ENCODE measurements at regions not wholly inside any gene's neighbourhood (a gene's known extent, or its start where the extent isn't known, plus 50 kb on each side); places are given as distances from the start of the nearest gene placed in this dataset.
A peak's percentile ranks its signal among the peaks of the same experiment; 100 is the strongest.

GRCh38 chrX:42628471-42628870, 149.5 kb downstream of the PPP1R2C start:
- no peak for ATAC-seq
- intact Hi-C loops (cut with DNase I) = no loop called here

DNA sequence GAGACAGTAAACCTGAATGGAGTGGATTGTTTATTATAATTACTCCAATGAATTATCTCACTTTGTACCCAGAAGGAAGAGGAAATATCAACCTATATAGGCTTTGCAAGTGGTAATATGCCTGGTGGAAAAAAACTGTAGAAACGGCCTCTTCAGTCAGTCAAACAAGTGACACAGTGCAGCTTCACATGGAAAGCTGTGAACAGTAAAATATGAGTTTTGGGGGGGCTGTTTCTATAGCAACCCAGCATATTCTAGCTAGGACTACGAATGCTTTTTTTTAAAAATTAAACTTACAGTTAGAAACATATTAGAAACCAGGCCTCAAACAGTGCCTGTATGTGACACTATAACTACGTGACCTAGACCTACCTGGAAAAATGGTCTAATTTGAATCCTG, 150.1 kb downstream of the PPP1R2C start:
- ATAC-seq = no peak
- no peak for DNase-seq
- intact Hi-C loops (cut with DNase I) = no loop called here

More at GRCh38 chrX:42628471-42628870, 149.5 kb downstream of the PPP1R2C start:
- DNase-seq = no peak

- intact Hi-C loops (cut with DNase I) = no loop called here
- DNase-seq (no peak), ATAC-seq (no peak)
Measured at GRCh38 chrX:42624524-42624923, 153.4 kb downstream of the PPP1R2C start.

GRCh38 chrX:42619068-42619467, 158.9 kb downstream of the PPP1R2C start:
- intact Hi-C loops (cut with DNase I) = no loop called here
- no peak for ATAC-seq
- no peak for DNase-seq

- ATAC-seq = no peak
- intact Hi-C loops (cut with DNase I) = no loop called here
- DNase-seq = no peak
Measured at GRCh38 chrX:42616981-42617380, 161.0 kb downstream of the PPP1R2C start.

DNA sequence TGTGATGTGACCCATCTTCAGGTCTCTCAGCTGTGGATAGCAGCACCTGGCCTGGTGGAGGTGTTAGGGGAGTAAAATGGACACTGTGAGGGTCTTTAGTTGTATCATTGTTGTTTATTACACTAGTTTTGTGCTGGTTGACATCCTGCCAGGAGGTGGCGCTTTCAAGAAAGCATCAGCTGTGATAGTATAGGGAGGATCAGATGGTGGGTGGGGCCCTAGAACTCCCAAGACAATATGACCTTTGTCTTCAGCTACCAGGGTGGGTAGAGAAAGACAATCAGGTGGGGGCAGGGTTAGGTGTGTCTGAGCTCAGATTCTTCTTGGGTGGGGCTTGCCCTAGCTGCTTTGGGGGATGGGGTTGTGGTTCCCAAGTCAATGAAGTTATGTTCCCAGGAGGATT, 162.8 kb downstream of the PPP1R2C start:
- ATAC-seq (no peak), DNase-seq (no peak)
- intact Hi-C loops (cut with DNase I) = no loop called here

GRCh38 chrX:42606591-42606990, 171.4 kb downstream of the PPP1R2C start:
- intact Hi-C loops (cut with DNase I) = no loop called here

DNA sequence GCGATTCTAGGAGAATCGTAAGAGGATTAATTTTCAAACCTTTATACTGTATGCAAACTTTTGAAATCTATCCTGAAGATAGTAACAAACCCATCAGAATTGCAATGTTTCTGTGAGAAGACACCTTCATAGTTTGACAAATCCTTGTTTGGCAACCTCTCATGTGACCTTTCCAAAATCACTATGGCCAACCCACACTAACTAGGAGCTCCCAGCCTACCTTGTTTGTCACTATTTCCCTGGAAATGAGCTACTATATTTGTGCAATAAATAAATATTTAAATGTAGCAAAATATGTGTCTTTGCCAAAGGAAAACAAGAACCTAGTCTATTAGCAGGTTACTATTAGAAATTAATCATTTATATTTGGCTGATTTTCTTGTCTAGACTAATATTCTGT, 173.7 kb downstream of the PPP1R2C start:
- no peak for ATAC-seq
- DNase-seq = no peak
- intact Hi-C loops (cut with DNase I) = no loop called here

More at GRCh38 chrX:42606591-42606990, 171.4 kb downstream of the PPP1R2C start:
- DNase-seq (no peak), ATAC-seq (no peak)

- DNase-seq (no peak), ATAC-seq (no peak)
- intact Hi-C loops (cut with DNase I) = no loop called here
Measured at GRCh38 chrX:42603016-42603415, 174.9 kb downstream of the PPP1R2C start.

DNA sequence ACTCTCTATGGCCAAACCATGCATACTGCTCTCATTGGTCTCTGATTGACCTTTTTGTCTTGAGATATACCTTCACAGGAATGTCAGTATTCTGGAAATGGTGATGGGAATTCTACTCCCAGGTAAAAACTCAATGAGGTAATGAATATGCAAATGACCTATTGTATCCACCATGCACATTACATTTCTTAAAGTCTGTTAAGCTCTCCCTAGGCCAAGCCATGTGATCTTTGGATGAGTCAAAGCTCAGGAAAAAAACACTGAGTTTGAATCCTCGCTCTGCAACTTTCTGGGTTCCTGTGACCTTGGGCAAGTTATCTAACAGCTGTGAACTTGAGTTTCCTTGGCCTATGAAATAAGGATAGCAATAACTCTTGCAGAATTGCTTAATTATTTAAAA, 175.4 kb downstream of the PPP1R2C start:
- no peak for DNase-seq
- intact Hi-C loops (cut with DNase I) = no loop called here
- ATAC-seq = peak in 1 of 2 donors; percentile 59

GRCh38 chrX:42602136-42602535, 175.8 kb downstream of the PPP1R2C start:
- intact Hi-C loops (cut with DNase I) = no loop called here
- ATAC-seq = peak in 1 of 2 donors; percentile 80
- DNase-seq = no peak

DNA sequence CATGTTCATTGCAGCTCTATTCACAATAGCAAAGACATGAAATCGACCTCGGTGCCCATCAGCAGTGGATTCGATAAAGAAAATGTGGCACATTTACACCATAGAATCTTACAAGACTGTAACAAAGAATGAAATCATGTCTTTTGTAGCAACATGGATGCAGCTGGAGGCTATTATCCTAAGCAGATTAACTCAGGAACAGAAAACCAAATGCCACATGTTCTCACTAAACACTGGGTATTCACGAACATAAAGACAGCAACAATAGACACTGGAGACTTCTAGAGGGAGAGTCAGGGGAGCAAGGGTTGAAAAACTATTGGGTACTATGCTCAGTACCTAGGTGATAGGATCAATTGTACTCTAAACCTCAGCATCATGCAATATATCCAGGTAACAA, 180.5 kb downstream of the PPP1R2C start:
- ATAC-seq (no peak), DNase-seq (no peak)
- intact Hi-C loops (cut with DNase I) = no loop called here

DNA sequence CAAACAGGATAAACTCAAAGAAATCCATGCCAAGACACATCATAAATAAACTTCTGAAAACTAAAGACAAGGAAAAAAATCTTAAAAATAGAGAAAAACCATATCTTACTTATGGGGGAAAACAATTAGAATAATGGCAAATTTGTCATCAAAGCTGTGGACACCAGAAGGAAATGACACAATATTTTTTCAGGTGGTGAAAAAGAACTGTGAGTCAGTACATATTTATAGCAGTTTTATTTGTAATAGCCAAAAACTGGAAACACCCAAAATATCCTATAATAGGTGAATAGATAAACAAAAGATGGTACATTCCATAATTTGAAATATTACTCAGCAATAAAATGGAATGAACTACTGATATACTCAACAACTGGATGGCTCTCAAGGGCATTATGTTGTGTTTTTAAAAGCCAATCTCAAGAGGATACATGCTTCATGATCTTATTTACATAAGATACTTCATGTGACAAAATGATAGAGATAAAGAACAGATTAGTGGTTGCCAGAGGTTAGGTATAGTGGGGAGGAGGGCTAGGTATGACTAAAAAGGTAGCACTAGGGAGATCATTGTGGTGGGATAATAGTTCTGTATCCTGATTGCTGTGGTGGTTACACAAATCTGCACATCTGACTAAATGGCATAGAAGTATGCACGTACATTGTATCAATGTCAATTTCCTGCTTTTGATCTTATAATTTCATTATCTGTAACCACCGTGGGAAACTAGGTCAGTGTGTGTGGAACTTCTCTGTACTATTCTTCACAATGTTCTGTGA, 191.9 kb downstream of the PPP1R2C start:
- ATAC-seq = no peak
- intact Hi-C loops (cut with DNase I) = no loop called here
- DNase-seq = no peak

GRCh38 chrX:42577936-42578470, 200.0 kb downstream of the PPP1R2C start:
- DNase-seq = no peak
- intact Hi-C loops (cut with DNase I) = no loop called here
- no peak for ATAC-seq

- DNase-seq = no peak
- peak in 1 of 2 donors; percentile 19 for ATAC-seq
- intact Hi-C loops (cut with DNase I) = no loop called here
Measured at GRCh38 chrX:42567268-42567667, 210.7 kb downstream of the PPP1R2C start.

GRCh38 chrX:42565739-42566138, 212.2 kb downstream of the PPP1R2C start:
- ATAC-seq = no peak
- no peak for DNase-seq
- intact Hi-C loops (cut with DNase I) = no loop called here

- intact Hi-C loops (cut with DNase I) = no loop called here
- DNase-seq (no peak), ATAC-seq (no peak)
Measured at GRCh38 chrX:42546800-42547199, 231.2 kb downstream of the PPP1R2C start.

GRCh38 chrX:42544883-42545282, 233.1 kb downstream of the PPP1R2C start:
- intact Hi-C loops (cut with DNase I) = no loop called here
- DNase-seq = no peak
- ATAC-seq = no peak

- DNase-seq (no peak), ATAC-seq (no peak)
- intact Hi-C loops (cut with DNase I) = no loop called here
Measured at GRCh38 chrX:42541554-42541953, 236.4 kb downstream of the PPP1R2C start.

DNA sequence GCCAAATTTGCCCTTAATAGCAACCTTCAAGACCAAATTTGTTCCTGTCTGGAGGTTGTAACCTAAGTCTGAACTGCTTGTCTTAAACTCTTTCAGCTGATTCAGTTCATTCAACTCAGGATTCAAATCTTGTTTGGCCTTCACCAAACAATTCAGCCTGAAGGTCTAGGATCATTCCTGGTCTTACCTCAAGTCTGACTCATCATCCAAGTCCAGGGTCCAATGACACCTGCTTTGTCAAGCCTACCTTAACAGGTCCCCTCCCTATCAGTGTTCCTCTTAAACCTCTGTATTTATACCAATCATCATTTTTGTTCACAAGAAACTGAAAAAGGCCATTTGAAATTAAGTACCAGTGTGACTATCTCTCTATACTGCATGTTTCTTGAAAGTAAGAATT, 237.8 kb downstream of the PPP1R2C start:
- intact Hi-C loops (cut with DNase I) = no loop called here

DNA sequence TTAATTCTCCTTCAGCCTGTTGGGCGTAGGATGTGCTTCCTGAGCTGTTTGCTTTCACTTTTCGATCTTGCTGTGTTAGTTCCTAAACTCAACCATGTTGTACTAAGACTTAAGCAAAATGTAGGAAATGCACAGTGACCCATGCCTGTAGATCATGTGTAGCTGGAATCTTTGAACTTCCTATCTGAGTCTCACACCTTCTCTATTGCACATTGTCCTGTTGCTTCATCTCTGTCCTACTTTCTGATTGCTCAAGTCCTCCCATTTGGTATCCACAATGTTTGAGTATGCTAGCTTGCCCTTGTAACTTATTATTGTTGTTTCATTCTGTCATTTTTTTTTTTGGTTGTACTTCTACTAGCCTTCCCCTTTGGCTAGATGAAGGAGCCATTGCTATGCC, 239.6 kb downstream of the PPP1R2C start:
- no peak for DNase-seq
- intact Hi-C loops (cut with DNase I) = no loop called here
- no peak for ATAC-seq

More for the DNA sequence above, 237.8 kb downstream of the PPP1R2C start:
- no peak for ATAC-seq
- DNase-seq = no peak
